ENCODE measurements at regions not wholly inside any gene's neighbourhood (a gene's known extent, or its start where the extent isn't known, plus 50 kb on each side); places are given as distances from the start of the nearest gene placed in this dataset.
"Not testable (repeated sequence)": the region's sequence is repeated elsewhere in the genome, so short reads cannot be mapped to it uniquely, and the experiment has no call there.

DNA sequence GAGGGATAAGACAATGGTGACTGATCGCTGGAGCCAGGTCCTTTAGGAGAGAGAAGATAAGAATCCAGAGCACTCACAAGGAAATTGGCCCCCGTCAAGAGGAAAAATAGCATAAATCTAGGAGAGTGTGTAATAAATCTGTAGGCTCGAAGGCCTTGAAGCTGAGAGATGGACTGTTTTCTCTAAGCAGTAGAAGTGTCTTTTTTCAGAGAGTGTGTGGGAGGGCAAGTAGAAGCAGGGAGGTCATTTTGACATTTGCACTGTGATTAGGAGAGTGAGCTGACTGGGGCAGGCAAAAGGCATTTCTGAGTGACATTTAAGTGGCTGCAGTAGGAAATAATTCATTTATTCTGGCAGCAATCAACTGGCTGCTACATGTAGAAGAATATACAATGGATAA lies 78.0 kb upstream of the DDHD1 start:
- in situ Hi-C loops (cut with HindIII; ENCODE audit: low pct_unique_long_range_greater_than_20kb, low sequenced_read_pairs), result no loop called here
- no peak for DNase-seq (ENCODE audit: low read depth, low spot score)

DNA sequence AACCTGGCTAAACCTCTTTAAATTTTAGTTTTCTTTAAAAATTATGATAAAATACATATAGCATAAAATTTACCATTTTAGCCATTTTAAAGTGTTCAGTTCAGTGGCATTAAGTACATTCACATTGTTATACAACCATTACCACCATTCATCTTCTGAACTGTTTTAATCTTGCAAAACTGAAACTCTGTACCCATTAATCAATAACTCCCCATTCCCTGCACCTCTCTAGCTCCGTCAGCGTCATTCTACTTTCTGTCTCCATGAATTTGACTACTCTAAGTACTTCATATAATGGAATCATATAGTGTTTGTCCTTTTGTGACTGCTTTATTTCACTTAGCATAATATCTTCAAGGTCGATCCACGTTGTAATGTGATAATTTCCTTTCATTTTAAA lies 75.8 kb upstream of the DDHD1 start:
- no peak for DNase-seq (ENCODE audit: low read depth, low spot score)
- in situ Hi-C loops (cut with HindIII; ENCODE audit: low pct_unique_long_range_greater_than_20kb, low sequenced_read_pairs), result no loop called here

GRCh38 chr14:53227154-53227718 lies 74.1 kb upstream of the DDHD1 start:
- DNase-seq (ENCODE audit: low read depth, low spot score), result no peak
- in situ Hi-C loops (cut with HindIII; ENCODE audit: low pct_unique_long_range_greater_than_20kb, low sequenced_read_pairs), result no loop called here

GRCh38 chr14:53226553-53226952 lies 73.4 kb upstream of the DDHD1 start:
- no peak for DNase-seq (ENCODE audit: low read depth, low spot score)
- in situ Hi-C loops (cut with HindIII; ENCODE audit: low pct_unique_long_range_greater_than_20kb, low sequenced_read_pairs), result no loop called here

DNA sequence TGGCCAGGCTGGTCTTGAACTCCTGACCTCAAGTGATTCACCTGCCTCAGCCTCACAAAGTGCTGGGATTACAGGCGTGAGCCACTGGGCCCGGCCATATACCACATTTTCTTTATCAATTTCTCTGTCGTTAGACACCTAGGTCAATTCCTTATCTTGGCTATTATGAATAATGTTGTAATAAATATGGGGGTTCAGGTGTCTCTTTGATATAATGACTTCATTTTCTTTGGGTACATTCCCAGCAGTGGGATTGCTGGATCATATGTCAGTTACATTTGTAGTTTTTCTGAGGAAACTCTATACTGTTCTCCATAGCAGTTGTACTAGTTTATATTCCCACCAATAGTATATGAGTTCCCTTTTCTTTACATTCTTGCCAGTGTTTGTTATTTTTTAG lies 67.8 kb upstream of the DDHD1 start:
- in situ Hi-C loops (cut with HindIII; ENCODE audit: low pct_unique_long_range_greater_than_20kb, low sequenced_read_pairs), result no loop called here
- DNase-seq (ENCODE audit: low read depth, low spot score), result no peak

- in situ Hi-C loops (cut with HindIII; ENCODE audit: low pct_unique_long_range_greater_than_20kb, low sequenced_read_pairs), result no loop called here
Measured at GRCh38 chr14:53218161-53218560, 65.0 kb upstream of the DDHD1 start.

GRCh38 chr14:53217316-53217994 lies 64.3 kb upstream of the DDHD1 start:
- peak; percentile 78 for DNase-seq (ENCODE audit: low read depth, low spot score)
- in situ Hi-C loops (cut with HindIII; ENCODE audit: low pct_unique_long_range_greater_than_20kb, low sequenced_read_pairs), result no loop called here

More at GRCh38 chr14:53218161-53218560, 65.0 kb upstream of the DDHD1 start:
- DNase-seq (ENCODE audit: low read depth, low spot score), result no peak

DNA sequence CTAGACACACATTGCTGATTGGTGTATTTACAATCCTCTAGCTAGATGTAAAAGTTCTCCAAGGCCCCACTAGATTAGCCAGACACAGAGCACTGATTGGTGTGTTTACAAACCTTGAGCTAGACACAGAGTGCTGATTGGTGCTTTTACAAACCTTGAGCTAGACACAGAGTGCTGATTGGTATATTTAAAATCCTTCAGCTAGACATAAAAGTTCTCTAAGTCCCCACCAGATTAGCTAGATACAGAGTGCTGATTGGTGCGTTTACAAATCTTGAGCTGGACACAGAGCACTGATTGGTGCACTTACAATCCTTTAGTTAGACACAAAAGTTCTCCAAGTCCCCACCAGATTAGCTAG lies 63.8 kb upstream of the DDHD1 start:
- DNase-seq (ENCODE audit: low read depth, low spot score); in situ Hi-C loops (cut with HindIII; ENCODE audit: low pct_unique_long_range_greater_than_20kb, low sequenced_read_pairs): not testable (repeated sequence)

- DNase-seq (ENCODE audit: low read depth, low spot score); in situ Hi-C loops (cut with HindIII; ENCODE audit: low pct_unique_long_range_greater_than_20kb, low sequenced_read_pairs): not testable (repeated sequence)
Measured at GRCh38 chr14:53216478-53216877, 63.4 kb upstream of the DDHD1 start.

DNA sequence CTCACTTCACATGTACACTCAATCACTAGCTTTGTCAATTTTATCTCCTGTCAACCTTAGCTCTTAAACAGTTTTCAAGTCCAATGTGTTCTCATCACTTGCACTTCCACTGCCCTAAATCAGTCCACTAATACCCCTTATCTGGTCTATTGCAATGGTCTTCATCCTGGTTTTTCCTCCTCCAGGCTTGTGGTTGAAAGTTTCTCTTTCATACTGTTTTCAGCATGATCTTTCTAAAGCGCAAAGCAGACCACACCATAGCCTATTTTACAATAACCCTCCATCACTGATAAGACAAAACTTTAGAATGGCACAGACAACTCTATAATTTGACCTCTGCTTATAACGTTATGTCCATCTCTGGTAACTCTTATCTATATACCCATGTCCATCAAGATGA lies 62.0 kb upstream of the DDHD1 start:
- in situ Hi-C loops (cut with HindIII; ENCODE audit: low pct_unique_long_range_greater_than_20kb, low sequenced_read_pairs), result no loop called here
- DNase-seq (ENCODE audit: low read depth, low spot score), result no peak

GRCh38 chr14:53214384-53214783 lies 61.3 kb upstream of the DDHD1 start:
- DNase-seq (ENCODE audit: low read depth, low spot score), result no peak
- in situ Hi-C loops (cut with HindIII; ENCODE audit: low pct_unique_long_range_greater_than_20kb, low sequenced_read_pairs), result no loop called here

- in situ Hi-C loops (cut with HindIII; ENCODE audit: low pct_unique_long_range_greater_than_20kb, low sequenced_read_pairs), result no loop called here
- no peak for DNase-seq (ENCODE audit: low read depth, low spot score)
Measured at GRCh38 chr14:53213761-53214160, 60.6 kb upstream of the DDHD1 start.

GRCh38 chr14:53209370-53209769 lies 56.2 kb upstream of the DDHD1 start:
- in situ Hi-C loops (cut with HindIII; ENCODE audit: low pct_unique_long_range_greater_than_20kb, low sequenced_read_pairs), result no loop called here
- no peak for DNase-seq (ENCODE audit: low read depth, low spot score)
